Caco-2 (cell line): ENCODE measurements at regions not wholly inside any gene's neighbourhood (a gene's known extent, or its start where the extent isn't known, plus 50 kb on each side); places are given as distances from the start of the nearest gene placed in this dataset.

Source experiments
- BruUV-seq: library from RNA; stranded (reverse); fragments of 400-500 nt; replicated peaks from 2 replicates; lab custom pipeline; 2021; lab: Mats Ljungman, UMichigan
- CTCF ChIA-PET: fragments of 300-600 bp; sonication (Branson Sonifier 250); formaldehyde crosslinking; loops from one replicate; lab custom pipeline; 2022; ENCODE audit warnings: antibody characterized with exemption; lab: Charles Lee
- POLR2A ChIA-PET: fragments of 300-600 bp; sonication (Branson Sonifier 250); formaldehyde crosslinking; loops from one replicate; lab custom pipeline; 2022; ENCODE audit warnings: antibody characterized with exemption; lab: Charles Lee
- DNase-seq, 2 experiments: peaks; one replicate each; pipeline versions ENCODE4 v3.0.0 to v3.0.0-alpha.2; 2020 to 2022
- H3K27me3 ChIP-seq: replicated peaks from 2 replicates; pipeline ENCODE4 v1.6.0; 2011; ENCODE audit warnings: low read length; ENCODE audit not compliant: control insufficient read depth, insufficient read depth
- H3K36me3 ChIP-seq: 2 replicates; pipeline ENCODE4 v1.5.1; 2011; ENCODE audit warnings: low read length; ENCODE audit not compliant: control insufficient read depth, insufficient read depth
- H3K4me1 ChIP-seq: fragments of 250-450 bp; sonication (Bioruptor Pico); 2 replicates; pipeline ENCODE4 v1.5.1; 2020; ENCODE audit warnings: mild to moderate bottlenecking
- H3K4me3 ChIP-seq: 2 replicates; pipeline ENCODE4 v1.5.1; 2011; ENCODE audit warnings: low read depth, mild to moderate bottlenecking, control low read depth, low read length
- H3K9me3 ChIP-seq: fragments of 250-450 bp; sonication (Bioruptor Pico); 2 replicates; pipeline ENCODE4 v1.5.1; 2020; ENCODE audit warnings: mild to moderate bottlenecking, moderate library complexity
- H3K27ac Mint-ChIP-seq: one replicate; pipeline ENCODE4 v1.8.0; 2022; ENCODE audit warnings: mixed read lengths; ENCODE audit not compliant: unreplicated experiment
- H3K27me3 Mint-ChIP-seq: one replicate; pipeline ENCODE4 v1.8.0; 2022; ENCODE audit warnings: mixed read lengths; ENCODE audit not compliant: insufficient read depth, unreplicated experiment
- H3K36me3 Mint-ChIP-seq: one replicate; pipeline ENCODE4 v1.8.0; 2022; ENCODE audit warnings: mild to moderate bottlenecking, mixed read lengths; ENCODE audit not compliant: insufficient read depth, unreplicated experiment
- H3K4me1 Mint-ChIP-seq: one replicate; pipeline ENCODE4 v1.8.0; 2022; ENCODE audit warnings: low read depth, mixed read lengths; ENCODE audit not compliant: unreplicated experiment
- H3K4me3 Mint-ChIP-seq: one replicate; pipeline ENCODE4 v1.8.0; 2022; ENCODE audit warnings: mild to moderate bottlenecking, moderate library complexity, mixed read lengths; ENCODE audit not compliant: unreplicated experiment
- H3K9me3 Mint-ChIP-seq: one replicate; pipeline ENCODE4 v1.8.0; 2022; ENCODE audit warnings: mixed read lengths; ENCODE audit not compliant: unreplicated experiment
- CTCF ChIP-seq, 2 experiments: fragments of 200-600 bp in 1 of 2; IDR thresholded peaks; 1 replicate in 1 of 2; 2 replicates in 1 of 2; pipeline versions ENCODE4 v1.5.1 to v1.8.0; 2011 to 2022; ENCODE audit warnings: antibody characterized with exemption in 1 of 2, control low read depth in 1 of 2, inconsistent platforms in 1 of 2, low read depth in 1 of 2, low read length in 1 of 2, mild to moderate bottlenecking in 1 of 2, moderate library complexity in 1 of 2; ENCODE audit not compliant: insufficient read depth in 1 of 2, severe bottlenecking in 1 of 2, unreplicated experiment in 1 of 2
- intact Hi-C: fragments of 100-400 bp; cut with micrococcal nuclease; formaldehyde crosslinking; loops from one replicate; pipeline ENCODE4 v1.10.0; 2022; ENCODE audit not compliant: unreplicated experiment

- no peaks in the 10 kb centered on the region for H3K27me3 Mint-ChIP-seq
- no peaks in the 10 kb centered on the region for H3K36me3 Mint-ChIP-seq
- DNase-seq, result no peak
- no peaks in the 10 kb centered on the region for H3K36me3 ChIP-seq
- no peak overlapping the region for H3K27ac Mint-ChIP-seq
- H3K9me3 Mint-ChIP-seq, result peaks cover under 1% of the 10 kb centered on the region
- POLR2A ChIA-PET, result no interaction called here
- intact Hi-C loops, result no loop called here
- no peaks in the 10 kb centered on the region for H3K27me3 ChIP-seq
- no peak overlapping the region for H3K4me3 ChIP-seq
- no TSS peak for BruUV-seq
- H3K4me1 ChIP-seq, result no peaks in the 10 kb centered on the region
- H3K9me3 ChIP-seq, result no peaks in the 10 kb centered on the region
- H3K4me3 Mint-ChIP-seq, result no peak overlapping the region
- TF ChIP-seq CTCF (IDR thresholded peaks at IDR 0.05; ENCODE audit: insufficient read depth in 1 of 2, low read depth in 1 of 2, low read length in 1 of 2, severe bottlenecking in 1 of 2, unreplicated experiment in 1 of 2), result no peak
- CTCF ChIA-PET, result no interaction called here
- no peaks in the 10 kb centered on the region for H3K4me1 Mint-ChIP-seq
Measured at GRCh38 chr6:66226109-66226508, 519.1 kb upstream of the EYS start.

- H3K36me3 ChIP-seq, result no peaks in the 10 kb centered on the region
- DNase-seq, result no peak
- no peaks in the 10 kb centered on the region for H3K27me3 Mint-ChIP-seq
- no peaks in the 10 kb centered on the region for H3K9me3 ChIP-seq
- no peak overlapping the region for H3K4me3 ChIP-seq
- no peak overlapping the region for H3K27ac Mint-ChIP-seq
- H3K9me3 Mint-ChIP-seq, result peaks cover 21% of the 10 kb centered on the region
- no peaks in the 10 kb centered on the region for H3K4me1 ChIP-seq
- no TSS peak for BruUV-seq
- no peak overlapping the region for H3K4me3 Mint-ChIP-seq
- ChIA-PET POLR2A (no interaction called here), CTCF (no interaction called here)
- H3K27me3 ChIP-seq, result no peaks in the 10 kb centered on the region
- intact Hi-C loops, result no loop called here
- no peak for TF ChIP-seq CTCF (IDR thresholded peaks at IDR 0.05; ENCODE audit: insufficient read depth in 1 of 2, low read depth in 1 of 2, low read length in 1 of 2, severe bottlenecking in 1 of 2, unreplicated experiment in 1 of 2)
- H3K4me1 Mint-ChIP-seq, result no peaks in the 10 kb centered on the region
- no peaks in the 10 kb centered on the region for H3K36me3 Mint-ChIP-seq
Measured at GRCh38 chr6:66210964-66211363, 503.9 kb upstream of the EYS start.

GRCh38 chr6:66200390-66200789 is 493.4 kb upstream of the EYS start:
- no peaks in the 10 kb centered on the region for H3K9me3 Mint-ChIP-seq
- no peaks in the 10 kb centered on the region for H3K36me3 Mint-ChIP-seq
- H3K4me1 Mint-ChIP-seq, result no peaks in the 10 kb centered on the region

More at GRCh38 chr6:66200390-66200789, 493.4 kb upstream of the EYS start:
- DNase-seq, result no peak
- Histone ChIP-seq H3K4me3 (no peak overlapping the region), H3K36me3 (no peaks in the 10 kb centered on the region), H3K4me1 (no peaks in the 10 kb centered on the region), H3K9me3 (no peaks in the 10 kb centered on the region), H3K27me3 (no peaks in the 10 kb centered on the region)
- H3K4me3 Mint-ChIP-seq, result no peak overlapping the region
- ChIA-PET POLR2A (no interaction called here), CTCF (no interaction called here)
- no TSS peak for BruUV-seq
- H3K27me3 Mint-ChIP-seq, result no peaks in the 10 kb centered on the region
- intact Hi-C loops, result no loop called here
- TF ChIP-seq CTCF (IDR thresholded peaks at IDR 0.05; ENCODE audit: insufficient read depth in 1 of 2, low read depth in 1 of 2, low read length in 1 of 2, severe bottlenecking in 1 of 2, unreplicated experiment in 1 of 2), result no peak
- no peak overlapping the region for H3K27ac Mint-ChIP-seq
